ENCODE measurements at regions not wholly inside any gene's neighbourhood (a gene's known extent, or its start where the extent isn't known, plus 50 kb on each side); places are given as distances from the start of the nearest gene placed in this dataset.

- DNase-seq (ENCODE audit: low read depth in 2 of 2) = no peak
These were observed 185.0 kb upstream of the STK17B start for GRCh38 chr2:196356332-196356731.

GRCh38 chr2:196360650-196361049, 189.3 kb upstream of the STK17B start:
- DNase-seq (ENCODE audit: low read depth in 2 of 2) = no peak

- no peak for DNase-seq (ENCODE audit: low read depth in 2 of 2)
These were observed 190.4 kb upstream of the STK17B start for GRCh38 chr2:196361606-196362326.

- DNase-seq (ENCODE audit: low read depth in 2 of 2) = no peak
These were observed 191.7 kb upstream of the STK17B start for GRCh38 chr2:196362973-196363549.

- no peak for DNase-seq (ENCODE audit: low read depth in 2 of 2)
These were observed 193.8 kb upstream of the STK17B start for GRCh38 chr2:196365145-196365544.

- DNase-seq (ENCODE audit: low read depth in 2 of 2) = no peak
These were observed 194.5 kb upstream of the STK17B start for GRCh38 chr2:196365923-196366322.

- DNase-seq (ENCODE audit: low read depth in 2 of 2) = no peak
These were observed 196.3 kb upstream of the STK17B start for GRCh38 chr2:196367633-196368032.

- no peak for DNase-seq (ENCODE audit: low read depth in 2 of 2)
These were observed 197.3 kb upstream of the STK17B start for GRCh38 chr2:196368546-196369225.

GRCh38 chr2:196369967-196370366, 198.6 kb upstream of the STK17B start:
- DNase-seq (ENCODE audit: low read depth in 2 of 2) = no peak

- DNase-seq (ENCODE audit: low read depth in 2 of 2) = no peak
These were observed 199.0 kb upstream of the STK17B start for GRCh38 chr2:196370381-196370780.

GRCh38 chr2:196372276-196372809, 201.0 kb upstream of the STK17B start:
- no peak for DNase-seq (ENCODE audit: low read depth in 2 of 2)

GRCh38 chr2:196372811-196373664, 201.7 kb upstream of the STK17B start:
- DNase-seq (ENCODE audit: low read depth in 2 of 2) = no peak

GRCh38 chr2:196376984-196377877, 205.9 kb upstream of the STK17B start:
- peak; percentile 10 to 16 for DNase-seq (ENCODE audit: low read depth in 2 of 2)

GRCh38 chr2:196379600-196379999, 208.2 kb upstream of the STK17B start:
- no peak for DNase-seq (ENCODE audit: low read depth in 2 of 2)

- no peak for DNase-seq (ENCODE audit: low read depth in 2 of 2)
These were observed 208.7 kb upstream of the STK17B start for GRCh38 chr2:196380098-196380497.

- DNase-seq (ENCODE audit: low read depth in 2 of 2) = no peak
These were observed 209.2 kb upstream of the STK17B start for GRCh38 chr2:196380575-196380974.

GRCh38 chr2:196381464-196381863, 210.1 kb upstream of the STK17B start:
- DNase-seq (ENCODE audit: low read depth in 2 of 2) = no peak

- no peak for DNase-seq (ENCODE audit: low read depth in 2 of 2)
These were observed 212.4 kb upstream of the STK17B start for GRCh38 chr2:196383799-196384198.

- no peak for DNase-seq (ENCODE audit: low read depth in 2 of 2)
These were observed 213.4 kb upstream of the STK17B start for GRCh38 chr2:196384729-196385128.

- DNase-seq (ENCODE audit: low read depth in 2 of 2) = no peak
These were observed 218.3 kb upstream of the STK17B start for GRCh38 chr2:196389670-196390069.

All from stimulated activated CD4-positive, alpha-beta T cell treated with anti-CD3 and anti-CD28 coated beads, Interleukin-12 subunit alpha, Interleukin-12 subunit beta, amount 100 ng/mL, for 24 hours (primary cell).